B cell (primary cell): ENCODE measurements at regions not wholly inside any gene's neighbourhood (a gene's known extent, or its start where the extent isn't known, plus 50 kb on each side); places are given as distances from the start of the nearest gene placed in this dataset.

Source experiments
- ATAC-seq: fragments of 200-7000 bp; cut with Tn5 transposase; one replicate; pipeline ENCODE4 v1.10.0; 2021; ENCODE audit warnings: low read depth, mild to moderate bottlenecking, moderate number of reproducible peaks, moderate library complexity
- CTCF ChIA-PET: fragments of 350-600 bp; sonication (Branson Sonifier 250); formaldehyde crosslinking; loops from one replicate; lab custom pipeline; 2021; ENCODE audit warnings: antibody characterized with exemption, inconsistent platforms; lab: Charles Lee
- POLR2A ChIA-PET: fragments of 350-600 bp; sonication (Branson Sonifier 250); formaldehyde crosslinking; loops from one replicate; lab custom pipeline; 2021; ENCODE audit warnings: antibody characterized with exemption; lab: Charles Lee
- DNase-seq: peaks from one replicate; pipeline ENCODE4 v3.0.0; 2013
- H2AFZ ChIP-seq: 2 replicates; pipeline ENCODE4 v1.6.1; 2012; ENCODE audit warnings: mild to moderate bottlenecking, low read depth, low read length; ENCODE audit not compliant: insufficient read depth, poor library complexity, severe bottlenecking
- H3K27ac ChIP-seq, 2 donors: 1 replicate in 1 of 2; 2 replicates in 1 of 2; pipeline ENCODE4 v1.5.1; 2012 to 2013; ENCODE audit warnings: low read length in 2 of 2, mild to moderate bottlenecking in 2 of 2, moderate library complexity in 1 of 2
- H3K27me3 ChIP-seq, 4 experiments: fragments of 200-600 bp in 1 of 4; sonication (generic) in 1 of 4; replicated peaks in 1 of 4; 1 replicate in 2 of 4; 2 replicates in 2 of 4; pipeline versions ENCODE4 v1.6.1 to v1.7.0; 2013 to 2016; ENCODE audit warnings: low read length in 3 of 4, mild to moderate bottlenecking in 2 of 4, mixed read lengths in 1 of 4, moderate library complexity in 1 of 4; ENCODE audit not compliant: insufficient read depth in 4 of 4, control insufficient read depth in 3 of 4; ENCODE audit errors: control extremely low read depth in 1 of 4
- H3K36me3 ChIP-seq, 2 experiments: replicated peaks in 1 of 2; 1 replicate in 1 of 2; 2 replicates in 1 of 2; pipeline versions ENCODE4 v1.6.1 to v1.7.1; 2013; ENCODE audit warnings: low read length in 1 of 2; ENCODE audit not compliant: insufficient read depth in 2 of 2, control insufficient read depth in 1 of 2; ENCODE audit errors: control extremely low read depth in 1 of 2, extremely low read depth in 1 of 2
- H3K4me1 ChIP-seq, 2 donors: fragments of 200-600 bp in 1 of 2; sonication (generic) in 1 of 2; 1 replicate in 1 of 2; 2 replicates in 1 of 2; pipeline versions ENCODE4 v1.5.1 to v1.6.1; 2013 to 2017; ENCODE audit warnings: low read length in 2 of 2; ENCODE audit not compliant: control insufficient read depth in 2 of 2, insufficient read depth in 2 of 2
- H3K4me2 ChIP-seq: replicated peaks from 2 replicates; pipeline ENCODE3; 2012; ENCODE audit warnings: mild to moderate bottlenecking, low read depth, low read length; ENCODE audit not compliant: poor library complexity, severe bottlenecking
- H3K4me3 ChIP-seq, 5 experiments: fragments of 200-600 bp in 1 of 5; sonication (generic) in 1 of 5; 1 replicate in 3 of 5; 2 replicates in 2 of 5; pipeline versions ENCODE4 v1.5.1 to v1.7.0; 2011 to 2016; ENCODE audit warnings: low read length in 4 of 5, mild to moderate bottlenecking in 4 of 5, low read depth in 2 of 5, control low read depth in 1 of 5, moderate library complexity in 1 of 5; ENCODE audit not compliant: insufficient read depth in 1 of 5; ENCODE audit errors: control extremely low read depth in 1 of 5, extremely low read depth in 1 of 5
- H3K79me2 ChIP-seq: fragments of 200-600 bp; sonication (generic); one replicate; pipeline ENCODE4 v1.6.0; 2016; ENCODE audit warnings: low read length; ENCODE audit not compliant: control insufficient read depth, insufficient read depth
- H3K9ac ChIP-seq: fragments of 200-600 bp; sonication (generic); 2 replicates; pipeline ENCODE4 v1.6.1; 2017; ENCODE audit warnings: mild to moderate bottlenecking, low read length, moderate library complexity
- H3K9me3 ChIP-seq, 3 donors: one replicate each; pipeline versions ENCODE4 v1.6.1 to v1.7.1; 2013; ENCODE audit warnings: low read length in 2 of 3; ENCODE audit not compliant: control insufficient read depth in 2 of 3, insufficient read depth in 1 of 3; ENCODE audit errors: control extremely low read depth in 1 of 3
- H4K20me1 ChIP-seq: 2 replicates; pipeline ENCODE4 v1.6.0; 2012; ENCODE audit warnings: mild to moderate bottlenecking, low read length; ENCODE audit not compliant: insufficient read depth, control insufficient read depth, poor library complexity, severe bottlenecking
- H3K27ac Mint-ChIP-seq: one replicate; pipeline ENCODE4 v1.8.0; 2021; ENCODE audit warnings: mixed read lengths
- H3K27me3 Mint-ChIP-seq: one replicate; pipeline ENCODE4 v1.8.0; 2021; ENCODE audit warnings: mixed read lengths
- H3K4me1 Mint-ChIP-seq: one replicate; pipeline ENCODE4 v1.8.0; 2021; ENCODE audit warnings: mixed read lengths
- H3K4me3 Mint-ChIP-seq: one replicate; pipeline ENCODE4 v1.8.0; 2021; ENCODE audit warnings: mixed read lengths
- H3K9me3 Mint-ChIP-seq: one replicate; pipeline ENCODE4 v1.8.0; 2022; ENCODE audit warnings: mixed read lengths; ENCODE audit not compliant: insufficient read depth
- CTCF ChIP-seq: fragments of 200-600 bp; IDR thresholded peaks from one replicate; pipeline ENCODE4 v1.8.0; 2022; ENCODE audit warnings: antibody characterized with exemption, mild to moderate bottlenecking
- EZH2 ChIP-seq: IDR thresholded peaks from 2 replicates; pipeline ENCODE4 v1.6.1; 2012; ENCODE audit warnings: borderline replicate concordance, low read depth, mild to moderate bottlenecking, moderate library complexity, low read length; ENCODE audit not compliant: insufficient read depth, poor library complexity, severe bottlenecking
- WGBS: methylation state at CpG from one replicate; pipeline ENCODE4 v1.1.5; 2013; ENCODE audit warnings: missing lambda C conversion rate; ENCODE audit not compliant: insufficient coverage; 5-methylcytosine and 5-hydroxymethylcytosine counted together
- intact Hi-C: fragments of 100-400 bp; cut with micrococcal nuclease; formaldehyde crosslinking; loops from one replicate; pipeline ENCODE4 v1.10.0; 2022

- H3K9me3 ChIP-seq, result no peaks in the 10 kb centered on the region
- no peaks in the 10 kb centered on the region for H4K20me1 ChIP-seq
- 79% methylated on average over 2 of the region's 2 CpGs for WGBS
- TF ChIP-seq EZH2, result no peak
- TF ChIP-seq CTCF, result no peak
- no peaks in the 10 kb centered on the region for H3K36me3 ChIP-seq
- no peaks in the 10 kb centered on the region for H3K27me3 Mint-ChIP-seq
- no peaks in the 10 kb centered on the region for H3K4me1 ChIP-seq
- H2AFZ ChIP-seq, result no peak overlapping the region
- DNase-seq, result no peak
- H3K9me3 Mint-ChIP-seq, result no peaks in the 10 kb centered on the region
- ChIA-PET POLR2A (no interaction called here), CTCF (no interaction called here)
- no peak overlapping the region for H3K27ac ChIP-seq
- H3K27me3 ChIP-seq, result no peaks in the 10 kb centered on the region
- no peaks in the 10 kb centered on the region for H3K4me1 Mint-ChIP-seq
- H3K27ac Mint-ChIP-seq, result no peak overlapping the region
- no peak overlapping the region for H3K4me3 Mint-ChIP-seq
- H3K9ac ChIP-seq, result no peak overlapping the region
- no peaks in the 10 kb centered on the region for H3K79me2 ChIP-seq
- no peak overlapping the region for H3K4me2 ChIP-seq
- no peak for ATAC-seq
- no peak overlapping the region for H3K4me3 ChIP-seq
- intact Hi-C loops, result no loop called here
Observed at GRCh38 chr2:18722101-18722500, 132.7 kb upstream of the NT5C1B start.

DNA sequence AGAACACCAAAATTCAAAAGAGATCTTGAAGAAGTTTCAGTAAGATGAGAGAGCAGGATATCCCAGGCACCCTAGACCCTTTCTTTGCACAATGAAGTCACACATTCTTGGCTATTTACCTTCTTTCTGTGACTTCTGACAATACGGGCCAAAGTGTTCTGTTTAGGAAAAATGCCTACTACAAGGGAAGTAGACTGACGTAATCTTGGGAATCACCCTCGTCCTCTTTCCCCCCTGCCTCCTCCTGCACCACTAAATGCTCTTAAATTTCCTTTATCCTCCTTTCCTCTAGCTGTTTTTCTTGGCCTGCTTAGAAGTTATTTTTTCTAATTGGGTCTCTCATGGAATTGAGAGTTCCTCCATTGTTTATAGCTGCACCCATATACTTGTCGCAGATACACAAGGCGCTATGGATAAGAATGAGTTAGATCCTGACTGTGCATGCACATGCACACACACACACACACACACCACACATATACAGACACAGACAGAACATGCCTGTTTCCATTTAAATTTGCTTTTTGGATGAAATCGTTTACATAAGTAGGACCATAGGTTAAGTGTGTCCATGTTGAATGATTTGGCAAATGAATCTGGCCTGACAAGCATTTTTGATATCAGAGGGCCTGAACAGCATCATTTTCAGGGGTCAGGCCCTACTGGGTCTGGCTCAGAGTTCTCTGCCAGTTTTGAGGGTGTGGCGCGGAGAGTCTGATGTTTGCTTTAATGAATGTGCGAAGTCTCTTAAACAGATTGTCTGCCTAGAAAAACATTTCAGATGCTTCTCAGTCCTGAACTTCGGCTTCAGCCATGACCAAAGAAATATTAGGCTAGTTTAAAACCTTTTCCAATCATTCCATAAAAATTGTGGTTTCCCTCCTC lies 131.9 kb upstream of the NT5C1B start:
- Mint-ChIP-seq H3K4me3 (no peak overlapping the region), H3K9me3 (no peaks in the 10 kb centered on the region), H3K27ac (no peak overlapping the region), H3K4me1 (no peaks in the 10 kb centered on the region), H3K27me3 (no peaks in the 10 kb centered on the region)
- Histone ChIP-seq H3K9me3 (no peaks in the 10 kb centered on the region), H3K27me3 (no peaks in the 10 kb centered on the region), H3K4me1 (no peaks in the 10 kb centered on the region), H3K27ac (no peak overlapping the region), H4K20me1 (no peaks in the 10 kb centered on the region), H3K9ac (no peak overlapping the region), H3K4me2 (no peak overlapping the region), H2AFZ (no peak overlapping the region), H3K4me3 (no peak overlapping the region), H3K79me2 (no peaks in the 10 kb centered on the region), H3K36me3 (no peaks in the 10 kb centered on the region)
- 90% methylated on average over 5 of the region's 10 CpGs for WGBS
- no peak for DNase-seq
- TF ChIP-seq CTCF (no peak), EZH2 (no peak)
- CTCF ChIA-PET, result no interaction called here
- POLR2A ChIA-PET, result no interaction called here
- ATAC-seq, result no peak
- intact Hi-C loops, result no loop called here
